WERI-Rb-1 (cell line): ENCODE measurements at regions not wholly inside any gene's neighbourhood (a gene's known extent, or its start where the extent isn't known, plus 50 kb on each side); places are given as distances from the start of the nearest gene placed in this dataset.

ENCODE experiments used
- DNase-seq: peaks from one replicate; pipeline ENCODE4 v3.0.0-alpha.2; 2020
- H3K27ac ChIP-seq: fragments of 250-450 bp; sonication (Bioruptor Pico); 2 replicates; pipeline ENCODE4 v1.5.1; 2020; ENCODE audit warnings: mild to moderate bottlenecking, moderate library complexity
- H3K27me3 ChIP-seq: fragments of 250-450 bp; sonication (Bioruptor Pico); 2 replicates; pipeline ENCODE4 v1.5.1; 2021; ENCODE audit warnings: mild to moderate bottlenecking, low read depth, moderate library complexity; ENCODE audit not compliant: insufficient read depth, severe bottlenecking
- H3K36me3 ChIP-seq: fragments of 250-450 bp; sonication (Bioruptor Pico); 2 replicates; pipeline ENCODE4 v1.5.1; 2020; ENCODE audit warnings: mild to moderate bottlenecking, moderate library complexity
- H3K4me3 ChIP-seq: 2 replicates; pipeline ENCODE4 v1.5.1; 2011; ENCODE audit warnings: low read depth, mild to moderate bottlenecking, control low read depth, low read length
- H3K9me3 ChIP-seq: fragments of 250-450 bp; sonication (Bioruptor Pico); 2 replicates; pipeline ENCODE4 v1.5.1; 2021; ENCODE audit warnings: mild to moderate bottlenecking, moderate library complexity; ENCODE audit not compliant: severe bottlenecking
- TF ChIP-seq, protein P1 (sequence below): IDR thresholded peaks from 2 replicates; pipeline ENCODE4 v1.5.1; 2011; ENCODE audit warnings: low read depth, mild to moderate bottlenecking, control low read depth, inconsistent platforms, low read length

DNA sequence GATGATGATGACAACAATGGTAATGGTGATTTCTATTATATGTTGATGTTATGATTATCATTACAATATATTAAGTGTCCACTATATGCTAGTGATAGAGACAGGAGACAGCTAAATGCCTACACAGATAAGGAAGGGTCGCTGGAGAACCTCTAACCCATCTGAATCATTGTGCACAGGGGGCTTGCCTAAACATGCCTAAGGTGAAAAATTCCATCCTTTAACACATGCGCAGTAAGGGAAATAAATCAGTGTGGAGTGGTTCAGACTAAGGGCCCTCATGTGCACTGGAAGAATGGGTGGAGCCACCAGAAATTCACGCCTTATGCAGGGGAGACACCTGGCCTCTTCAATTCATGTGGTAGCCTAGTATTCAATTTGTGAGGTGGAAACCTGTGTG lies 120.4 kb downstream of the TPBG start:
- DNase-seq: no peak
- Histone ChIP-seq H3K9me3 (peaks cover 10% of the 10 kb centered on the region), H3K27me3 (no peaks in the 10 kb centered on the region), H3K4me3 (no peak overlapping the region), H3K36me3 (no peaks in the 10 kb centered on the region), H3K27ac (no peak overlapping the region)
- TF ChIP-seq, protein P1, sequence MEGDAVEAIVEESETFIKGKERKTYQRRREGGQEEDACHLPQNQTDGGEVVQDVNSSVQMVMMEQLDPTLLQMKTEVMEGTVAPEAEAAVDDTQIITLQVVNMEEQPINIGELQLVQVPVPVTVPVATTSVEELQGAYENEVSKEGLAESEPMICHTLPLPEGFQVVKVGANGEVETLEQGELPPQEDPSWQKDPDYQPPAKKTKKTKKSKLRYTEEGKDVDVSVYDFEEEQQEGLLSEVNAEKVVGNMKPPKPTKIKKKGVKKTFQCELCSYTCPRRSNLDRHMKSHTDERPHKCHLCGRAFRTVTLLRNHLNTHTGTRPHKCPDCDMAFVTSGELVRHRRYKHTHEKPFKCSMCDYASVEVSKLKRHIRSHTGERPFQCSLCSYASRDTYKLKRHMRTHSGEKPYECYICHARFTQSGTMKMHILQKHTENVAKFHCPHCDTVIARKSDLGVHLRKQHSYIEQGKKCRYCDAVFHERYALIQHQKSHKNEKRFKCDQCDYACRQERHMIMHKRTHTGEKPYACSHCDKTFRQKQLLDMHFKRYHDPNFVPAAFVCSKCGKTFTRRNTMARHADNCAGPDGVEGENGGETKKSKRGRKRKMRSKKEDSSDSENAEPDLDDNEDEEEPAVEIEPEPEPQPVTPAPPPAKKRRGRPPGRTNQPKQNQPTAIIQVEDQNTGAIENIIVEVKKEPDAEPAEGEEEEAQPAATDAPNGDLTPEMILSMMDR: no peak

DNA sequence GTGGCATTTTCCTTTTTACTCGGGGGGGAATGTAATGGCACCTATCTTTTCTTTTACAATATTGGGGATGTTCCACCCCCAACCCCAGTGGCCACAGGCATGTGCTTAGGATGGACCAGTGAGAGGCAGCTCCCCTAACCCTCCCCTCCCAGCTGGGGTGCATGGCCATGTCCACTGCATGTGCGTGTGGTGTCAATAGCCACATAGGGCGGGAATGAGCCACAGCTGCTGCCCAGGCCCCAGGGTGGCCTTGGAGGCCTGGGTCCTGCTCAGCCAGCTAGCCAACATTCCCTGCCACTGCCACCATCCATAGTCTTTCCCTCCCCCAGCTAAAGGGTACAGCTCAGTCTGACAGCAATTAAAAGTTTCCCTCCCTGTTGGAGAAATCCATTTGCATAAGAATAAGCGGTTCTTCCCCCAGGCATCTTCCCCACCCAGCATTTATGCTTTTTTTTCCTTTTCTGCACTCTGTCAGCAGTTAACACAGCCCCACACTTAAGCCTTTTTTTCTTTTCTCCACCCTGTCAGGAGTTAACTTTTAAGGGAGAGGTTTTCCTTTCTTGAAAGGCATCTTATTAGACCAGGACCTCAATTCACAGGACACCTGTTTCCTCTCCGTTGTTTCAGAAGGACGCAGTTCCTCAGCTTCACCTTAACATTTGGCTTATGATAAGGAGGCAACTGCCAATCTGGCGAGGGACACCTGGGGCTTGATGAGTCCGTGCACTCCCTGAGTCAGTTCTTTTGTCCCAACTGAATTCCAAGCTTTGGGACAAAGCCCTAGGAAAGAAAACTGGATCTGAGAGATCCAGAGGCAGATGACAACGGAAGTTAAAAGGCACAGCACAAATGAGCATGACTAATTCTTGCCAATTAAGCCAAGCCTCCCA lies 121.4 kb downstream of the TPBG start:
- TF ChIP-seq, protein P1: no peak
- Histone ChIP-seq H3K36me3 (no peaks in the 10 kb centered on the region), H3K27me3 (no peaks in the 10 kb centered on the region), H3K9me3 (peaks cover 10% of the 10 kb centered on the region), H3K4me3 (no peak overlapping the region), H3K27ac (no peak overlapping the region)
- no peak for DNase-seq

DNA sequence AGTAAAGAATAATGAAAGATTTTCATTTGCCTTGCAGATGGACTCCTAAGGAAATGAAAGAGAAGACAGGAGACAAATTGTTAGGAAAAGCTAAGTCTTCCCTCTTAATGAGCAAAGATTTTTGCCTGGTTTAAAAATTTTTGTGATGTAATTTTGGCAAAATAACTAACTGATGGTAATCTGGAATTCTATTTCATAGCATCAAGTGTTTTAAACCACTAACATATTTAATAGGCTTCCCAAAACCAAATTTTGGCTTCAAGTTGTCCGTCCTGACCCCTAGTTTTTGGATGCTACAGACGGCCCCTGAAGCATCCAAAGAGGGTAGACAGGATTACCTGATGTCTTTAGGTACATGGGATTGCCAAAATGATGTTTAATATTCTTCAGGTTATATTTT lies 124.3 kb downstream of the TPBG start:
- no peak for DNase-seq
- H3K27me3 ChIP-seq: no peaks in the 10 kb centered on the region
- no peak overlapping the region for H3K27ac ChIP-seq
- TF ChIP-seq, protein P1: no peak
- H3K4me3 ChIP-seq: no peak overlapping the region
- H3K36me3 ChIP-seq: no peaks in the 10 kb centered on the region
- peaks cover 10% of the 10 kb centered on the region for H3K9me3 ChIP-seq

DNA sequence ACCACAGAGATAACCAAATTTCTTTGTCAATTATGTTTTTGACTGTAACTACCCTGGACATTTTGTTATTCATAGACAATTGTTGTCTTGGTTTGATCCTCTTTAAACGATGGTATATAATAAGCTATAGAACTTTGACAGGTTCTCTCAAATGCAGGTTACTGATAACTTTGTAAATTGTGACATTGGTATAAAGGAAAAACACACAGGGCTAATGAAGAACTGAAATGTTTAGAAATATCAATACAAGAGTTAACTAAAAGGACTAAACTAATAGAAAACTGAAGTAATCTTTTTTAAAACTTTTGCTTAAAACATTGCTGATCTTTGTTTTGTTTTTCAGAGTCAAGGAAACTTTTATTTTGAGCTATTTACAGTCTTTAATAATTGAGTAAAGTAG lies 124.8 kb downstream of the TPBG start:
- TF ChIP-seq, protein P1: no peak
- no peak overlapping the region for H3K4me3 ChIP-seq
- H3K36me3 ChIP-seq: no peaks in the 10 kb centered on the region
- no peak overlapping the region for H3K27ac ChIP-seq
- no peaks in the 10 kb centered on the region for H3K27me3 ChIP-seq
- DNase-seq: no peak
- peaks cover 10% of the 10 kb centered on the region for H3K9me3 ChIP-seq

DNA sequence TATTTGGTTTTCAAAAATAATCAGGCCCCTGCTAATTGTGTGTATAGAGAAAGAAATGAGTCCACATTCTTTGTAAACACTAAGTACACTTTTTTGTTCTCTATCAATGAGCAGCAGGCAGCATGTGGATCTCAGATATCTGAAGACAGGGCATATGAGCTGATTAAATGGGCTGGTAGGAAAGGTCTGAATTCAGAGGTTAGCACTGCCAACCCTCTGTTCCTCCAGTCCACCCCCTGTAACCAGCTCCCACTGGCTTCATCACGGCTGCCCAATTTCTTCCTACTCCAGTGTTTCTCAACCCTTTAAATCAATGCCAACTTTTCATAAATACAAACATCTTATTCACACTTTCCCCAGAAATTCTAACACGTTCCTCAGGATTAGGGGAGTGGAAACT lies 128.5 kb downstream of the TPBG start:
- H3K4me3 ChIP-seq: no peak overlapping the region
- H3K27me3 ChIP-seq: no peaks in the 10 kb centered on the region
- DNase-seq: no peak
- no peaks in the 10 kb centered on the region for H3K36me3 ChIP-seq
- TF ChIP-seq, protein P1: no peak
- peaks cover 10% of the 10 kb centered on the region for H3K9me3 ChIP-seq
- H3K27ac ChIP-seq: no peak overlapping the region
